Loucy (cell line): ENCODE measurements at regions not wholly inside any gene's neighbourhood (a gene's known extent, or its start where the extent isn't known, plus 50 kb on each side); places are given as distances from the start of the nearest gene placed in this dataset.

Experiments used
- H2AFZ ChIP-seq: fragments of 200-600 bp; sonication (generic); 2 replicates; pipeline ENCODE4 v1.6.0; 2016; ENCODE audit warnings: antibody characterized with exemption, mild to moderate bottlenecking, low read length, moderate library complexity
- H3F3A ChIP-seq: fragments of 200-600 bp; 2 replicates; pipeline ENCODE4 v1.6.0; 2016; ENCODE audit warnings: antibody characterized with exemption, low read depth, mild to moderate bottlenecking
- H3K27me3 ChIP-seq: fragments of 200-600 bp; sonication (generic); 2 replicates; pipeline ENCODE4 v1.6.1; 2014; ENCODE audit warnings: low read length, mild to moderate bottlenecking; ENCODE audit not compliant: insufficient read depth, poor library complexity, severe bottlenecking
- H3K36me3 ChIP-seq: fragments of 200-600 bp; sonication (generic); 2 replicates; pipeline ENCODE4 v1.6.1; 2016; ENCODE audit warnings: low read length; ENCODE audit not compliant: insufficient read depth
- H3K4me1 ChIP-seq: fragments of 200-600 bp; sonication (generic); 2 replicates; pipeline ENCODE4 v1.5.1; 2014; ENCODE audit warnings: low read length, mild to moderate bottlenecking; ENCODE audit not compliant: insufficient read depth, poor library complexity, severe bottlenecking
- H3K4me2 ChIP-seq: fragments of 200-600 bp; sonication (generic); 2 replicates; pipeline ENCODE4 v1.6.0; 2014; ENCODE audit warnings: antibody characterized with exemption, low read length, low read depth, mild to moderate bottlenecking; ENCODE audit not compliant: poor library complexity, severe bottlenecking
- H3K4me3 ChIP-seq: fragments of 200-600 bp; sonication (generic); 2 replicates; pipeline ENCODE4 v1.5.1; 2014; ENCODE audit warnings: low read length, mild to moderate bottlenecking, mixed read lengths; ENCODE audit not compliant: poor library complexity, severe bottlenecking
- H3K79me2 ChIP-seq: fragments of 200-600 bp; sonication (generic); 2 replicates; pipeline ENCODE4 v1.6.1; 2014; ENCODE audit warnings: low read length; ENCODE audit not compliant: insufficient read depth
- H3K9ac ChIP-seq: fragments of 200-600 bp; sonication (generic); 2 replicates; pipeline ENCODE4 v1.6.0; 2014; ENCODE audit warnings: mild to moderate bottlenecking, low read depth, low read length, moderate library complexity; ENCODE audit not compliant: poor library complexity, severe bottlenecking
- H3K9me2 ChIP-seq: fragments of 200-600 bp; sonication (generic); replicated peaks from 2 replicates; pipeline ENCODE4 v1.6.1; 2016; ENCODE audit warnings: low read depth, low read length, mixed read lengths
- H3K9me3 ChIP-seq: fragments of 200-600 bp; sonication (generic); 2 replicates; pipeline ENCODE4 v1.6.1; 2014; ENCODE audit warnings: mild to moderate bottlenecking, antibody characterized with exemption, low read length, low read depth; ENCODE audit not compliant: insufficient read depth
- H4K20me1 ChIP-seq: fragments of 200-600 bp; sonication (generic); 2 replicates; pipeline ENCODE4 v1.6.0; 2014; ENCODE audit warnings: antibody characterized with exemption, low read length, mild to moderate bottlenecking; ENCODE audit not compliant: insufficient read depth, poor library complexity, severe bottlenecking
- CTCF ChIP-seq: fragments of 200-600 bp; sonication (generic); conservative IDR thresholded peaks from 2 replicates; pipeline ENCODE4 v1.5.1; 2014; ENCODE audit warnings: mild to moderate bottlenecking, antibody characterized with exemption, low read length
- EZH2phosphoT487 ChIP-seq: fragments of 200-600 bp; IDR thresholded peaks from 2 replicates; pipeline ENCODE4 v1.6.1; 2018; ENCODE audit warnings: antibody characterized with exemption, mild to moderate bottlenecking, moderate library complexity, borderline replicate concordance

GRCh38 chr7:52462474-52462873 lies 573.0 kb upstream of the POM121L12 start:
- peaks cover 6% of the 10 kb centered on the region; the same call in 1 of the 2 replicates for H3K9me3 ChIP-seq
- no peak for TF ChIP-seq CTCF
- TF ChIP-seq EZH2phosphoT487 = no peak
- no peaks in the 10 kb centered on the region for H3K36me3 ChIP-seq
- H3K9me2 ChIP-seq = no peaks in the 10 kb centered on the region
- no peaks in the 10 kb centered on the region for H3K27me3 ChIP-seq
- no peaks in the 10 kb centered on the region for H3F3A ChIP-seq
- no peaks in the 10 kb centered on the region for H3K4me1 ChIP-seq
- H3K4me2 ChIP-seq = no peak overlapping the region
- H3K79me2 ChIP-seq = no peaks in the 10 kb centered on the region
- no peaks in the 10 kb centered on the region for H4K20me1 ChIP-seq
- H3K4me3 ChIP-seq = no peak overlapping the region
- H2AFZ ChIP-seq = no peak overlapping the region
- H3K9ac ChIP-seq = no peak overlapping the region

GRCh38 chr7:52455571-52455970 lies 579.9 kb upstream of the POM121L12 start:
- H3K79me2 ChIP-seq = no peaks in the 10 kb centered on the region
- no peak for TF ChIP-seq EZH2phosphoT487
- TF ChIP-seq CTCF = no peak
- H3K4me1 ChIP-seq = no peaks in the 10 kb centered on the region
- H4K20me1 ChIP-seq = no peaks in the 10 kb centered on the region
- no peaks in the 10 kb centered on the region for H3K27me3 ChIP-seq
- H3F3A ChIP-seq = no peaks in the 10 kb centered on the region
- no peaks in the 10 kb centered on the region for H3K36me3 ChIP-seq
- no peak overlapping the region for H3K9ac ChIP-seq
- no peaks in the 10 kb centered on the region for H3K9me2 ChIP-seq
- no peak overlapping the region for H3K4me3 ChIP-seq
- H2AFZ ChIP-seq = no peak overlapping the region
- no peaks in the 10 kb centered on the region for H3K9me3 ChIP-seq
- H3K4me2 ChIP-seq = no peak overlapping the region

GRCh38 chr7:52450816-52451215 lies 584.6 kb upstream of the POM121L12 start:
- Histone ChIP-seq H3F3A (no peaks in the 10 kb centered on the region), H3K4me1 (no peaks in the 10 kb centered on the region), H3K27me3 (no peaks in the 10 kb centered on the region), H2AFZ (no peak overlapping the region), H3K9me2 (no peaks in the 10 kb centered on the region), H3K36me3 (no peaks in the 10 kb centered on the region), H3K9me3 (no peaks in the 10 kb centered on the region), H3K4me2 (no peak overlapping the region), H3K9ac (no peak overlapping the region), H4K20me1 (no peaks in the 10 kb centered on the region), H3K79me2 (no peaks in the 10 kb centered on the region), H3K4me3 (no peak overlapping the region)
- TF ChIP-seq CTCF (no peak), EZH2phosphoT487 (no peak)
